ENCODE measurements at regions not wholly inside any gene's neighbourhood (a gene's known extent, or its start where the extent isn't known, plus 50 kb on each side); places are given as distances from the start of the nearest gene placed in this dataset.

- TF ChIP-seq CTCF (IDR thresholded peaks at IDR 0.05) = no peak
- H3K36me3 Mint-ChIP-seq (ENCODE audit: low read depth) = no peaks in the 10 kb centered on the region
- no peaks in the 10 kb centered on the region for H3K9me3 Mint-ChIP-seq
- H3K27me3 Mint-ChIP-seq (ENCODE audit: low read depth, poor library complexity) = peaks cover 15% of the 10 kb centered on the region
- peaks cover 62% of the 10 kb centered on the region for H3K4me1 Mint-ChIP-seq
- DNase-seq = no peak
- no peak overlapping the region for H3K27ac Mint-ChIP-seq
- H3K4me3 Mint-ChIP-seq = no peak overlapping the region
These were observed 120.3 kb upstream of the MAFB start for GRCh38 chr20:40809361-40809760.

GRCh38 chr20:40810332-40811000 lies 121.4 kb upstream of the MAFB start:
- no peaks in the 10 kb centered on the region for H3K36me3 Mint-ChIP-seq (ENCODE audit: low read depth)
- H3K9me3 Mint-ChIP-seq = no peaks in the 10 kb centered on the region
- H3K4me3 Mint-ChIP-seq = no peak overlapping the region
- no peak for TF ChIP-seq CTCF (IDR thresholded peaks at IDR 0.05)
- peaks cover 60% of the 10 kb centered on the region for H3K4me1 Mint-ChIP-seq
- DNase-seq = no peak
- H3K27me3 Mint-ChIP-seq (ENCODE audit: low read depth, poor library complexity) = peaks cover 12% of the 10 kb centered on the region
- no peak overlapping the region for H3K27ac Mint-ChIP-seq

GRCh38 chr20:40811004-40811403 lies 122.0 kb upstream of the MAFB start:
- DNase-seq = no peak
- TF ChIP-seq CTCF (IDR thresholded peaks at IDR 0.05) = no peak
- H3K27me3 Mint-ChIP-seq (ENCODE audit: low read depth, poor library complexity) = peaks cover 12% of the 10 kb centered on the region
- no peak overlapping the region for H3K4me3 Mint-ChIP-seq
- H3K27ac Mint-ChIP-seq = no peak overlapping the region
- H3K4me1 Mint-ChIP-seq = peaks cover 55% of the 10 kb centered on the region
- no peaks in the 10 kb centered on the region for H3K9me3 Mint-ChIP-seq
- H3K36me3 Mint-ChIP-seq (ENCODE audit: low read depth) = no peaks in the 10 kb centered on the region

GRCh38 chr20:40811660-40812414 lies 122.8 kb upstream of the MAFB start:
- TF ChIP-seq CTCF (IDR thresholded peaks at IDR 0.05) = peak; percentile 0
- H3K4me1 Mint-ChIP-seq = peaks cover 52% of the 10 kb centered on the region
- H3K27me3 Mint-ChIP-seq (ENCODE audit: low read depth, poor library complexity) = peaks cover 12% of the 10 kb centered on the region
- H3K9me3 Mint-ChIP-seq = no peaks in the 10 kb centered on the region
- H3K4me3 Mint-ChIP-seq = no peak overlapping the region
- no peak overlapping the region for H3K27ac Mint-ChIP-seq
- H3K36me3 Mint-ChIP-seq (ENCODE audit: low read depth) = no peaks in the 10 kb centered on the region
- no peak for DNase-seq

- no peaks in the 10 kb centered on the region for H3K9me3 Mint-ChIP-seq
- no peaks in the 10 kb centered on the region for H3K36me3 Mint-ChIP-seq (ENCODE audit: low read depth)
- peaks cover 12% of the 10 kb centered on the region for H3K27me3 Mint-ChIP-seq (ENCODE audit: low read depth, poor library complexity)
- TF ChIP-seq CTCF (IDR thresholded peaks at IDR 0.05) = no peak
- H3K27ac Mint-ChIP-seq = no peak overlapping the region
- no peak for DNase-seq
- H3K4me3 Mint-ChIP-seq = no peak overlapping the region
- peaks cover 45% of the 10 kb centered on the region for H3K4me1 Mint-ChIP-seq
These were observed 123.4 kb upstream of the MAFB start for GRCh38 chr20:40812415-40812925.

Measured in nephron progenitor cell (in vitro differentiated cells).